ENCODE measurements at regions not wholly inside any gene's neighbourhood (a gene's known extent, or its start where the extent isn't known, plus 50 kb on each side); places are given as distances from the start of the nearest gene placed in this dataset.

DNA sequence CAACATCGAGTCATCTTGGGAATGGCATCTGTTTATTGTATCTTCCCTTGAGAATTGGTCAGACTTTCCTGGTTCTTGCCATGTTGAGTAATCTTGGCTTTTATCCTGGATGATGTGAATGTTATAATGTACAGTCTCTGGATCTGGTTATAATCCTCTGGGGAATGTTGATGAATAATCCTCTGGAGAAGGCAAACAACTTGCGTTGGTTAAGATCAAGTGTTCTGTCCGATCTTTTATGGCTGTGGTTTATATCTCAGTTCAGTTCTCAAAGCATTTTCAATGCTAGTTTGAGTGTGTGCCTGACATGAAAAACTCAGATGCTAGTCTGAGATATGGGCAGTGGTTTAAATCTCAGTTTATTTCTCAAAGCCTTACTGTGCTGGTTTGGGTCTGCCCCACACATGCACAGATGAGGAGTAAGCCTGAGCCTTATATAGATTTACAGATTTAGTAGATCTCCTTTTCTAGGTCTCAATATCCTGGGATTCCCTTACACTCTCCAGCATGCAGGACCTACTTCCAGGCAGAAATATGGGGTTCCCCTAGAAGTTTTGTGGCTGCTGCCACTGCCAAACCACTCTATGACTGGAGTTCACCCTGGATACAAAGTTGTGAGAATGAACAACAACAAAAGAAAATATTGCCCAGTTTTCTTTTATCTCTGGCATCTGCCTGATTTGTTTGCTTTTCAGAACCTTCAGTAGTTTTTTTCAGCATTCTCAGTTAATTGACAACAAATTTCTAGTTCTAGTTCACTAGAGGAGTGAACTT is 191.8 kb upstream of the MAN1A1 start:
- DNase-seq, result peak; percentile 21

GRCh38 chr6:119540417-119540816 is 190.9 kb upstream of the MAN1A1 start:
- no peak for DNase-seq

GRCh38 chr6:119539066-119539746 is 189.6 kb upstream of the MAN1A1 start:
- no peak for DNase-seq

- no peak for DNase-seq
Measured at GRCh38 chr6:119536666-119537065, 187.1 kb upstream of the MAN1A1 start.

DNA sequence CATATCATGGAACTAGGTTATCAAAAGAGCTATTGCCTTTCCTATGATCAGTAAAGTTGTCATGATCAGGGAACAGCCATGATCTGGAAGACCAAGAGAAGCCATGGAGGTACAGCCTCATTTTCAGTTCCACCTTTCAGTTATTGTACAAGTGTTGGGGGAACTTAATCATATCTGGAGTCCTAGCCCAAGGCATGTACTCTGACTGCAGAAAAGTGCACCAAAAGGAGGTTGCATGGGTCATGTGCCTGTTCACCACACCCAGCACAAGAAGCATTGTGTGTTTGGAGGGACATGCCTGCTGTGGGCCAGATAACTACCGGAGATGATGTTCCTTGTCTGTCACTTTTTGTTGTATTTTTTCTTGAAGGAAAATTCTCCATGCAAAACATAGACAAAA is 185.8 kb upstream of the MAN1A1 start:
- no peak for DNase-seq

DNA sequence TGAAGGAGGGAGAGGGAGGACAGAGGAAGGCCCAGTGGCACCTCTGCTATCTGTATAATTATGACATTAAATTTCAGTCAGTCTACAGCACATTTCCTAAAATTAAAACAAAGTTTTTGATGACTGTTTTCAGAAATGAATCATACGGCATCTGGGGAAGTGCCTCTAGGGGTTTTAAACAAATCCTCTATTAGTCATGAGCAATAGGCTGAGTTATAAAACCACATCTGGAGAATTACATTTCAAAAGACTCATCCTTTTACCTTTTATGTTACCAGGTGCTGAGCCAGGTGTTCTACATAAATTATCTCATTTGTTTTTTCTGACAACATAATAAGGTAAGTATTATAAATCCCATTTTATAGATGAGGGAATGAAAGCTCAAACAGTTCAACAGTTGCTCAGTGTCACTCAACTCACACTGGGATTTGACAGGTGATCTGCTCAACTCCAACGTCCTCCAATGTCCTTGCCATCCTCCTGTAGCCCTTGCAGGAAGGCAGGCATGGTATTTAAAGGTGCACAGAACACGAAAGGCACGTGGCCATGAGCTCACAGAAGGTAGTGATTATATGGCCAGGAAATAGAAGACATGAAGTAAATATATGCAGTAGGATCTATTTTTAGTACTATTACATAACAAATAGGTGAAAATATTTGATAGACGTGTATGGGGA is 184.2 kb upstream of the MAN1A1 start:
- no peak for DNase-seq

- DNase-seq, result no peak
Measured at GRCh38 chr6:119527231-119527578, 177.6 kb upstream of the MAN1A1 start.

GRCh38 chr6:119526561-119527230 is 177.1 kb upstream of the MAN1A1 start:
- no peak for DNase-seq

DNA sequence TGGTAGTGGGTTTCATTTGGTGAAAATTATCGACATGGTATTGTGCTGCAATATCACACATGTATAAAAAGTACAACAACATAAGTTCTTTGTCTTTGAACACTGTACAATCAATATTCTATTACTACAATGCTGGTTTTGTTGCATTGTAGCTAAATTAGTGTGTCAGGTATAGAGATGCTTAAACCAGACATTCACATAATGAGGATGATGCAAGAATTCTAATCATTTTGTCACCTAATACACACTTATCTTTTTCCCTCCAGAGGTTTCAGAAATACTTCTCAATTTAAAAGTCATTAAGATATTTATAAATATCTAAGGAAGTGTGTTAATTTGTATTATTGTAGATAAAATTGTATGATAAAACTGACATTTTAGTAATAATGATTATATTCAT is 174.8 kb upstream of the MAN1A1 start:
- no peak for DNase-seq

DNA sequence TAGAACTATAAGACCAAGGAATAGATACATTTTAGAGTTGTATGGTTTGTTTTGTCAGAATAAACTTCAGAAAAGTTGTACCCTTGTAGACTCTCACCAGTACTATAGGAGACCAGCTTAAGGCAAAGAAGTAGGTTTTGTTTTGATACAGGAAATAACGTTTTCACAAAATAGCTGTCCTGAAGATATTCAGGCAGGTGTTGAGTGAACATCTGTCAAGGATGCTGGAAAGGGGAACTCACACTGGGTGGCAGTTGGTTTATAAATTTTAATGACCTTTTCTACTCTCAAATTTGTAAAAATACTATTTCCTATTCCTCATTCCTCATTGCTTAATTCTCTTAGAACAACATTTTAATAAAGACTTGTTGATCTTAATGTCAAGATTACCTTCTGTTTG is 174.0 kb upstream of the MAN1A1 start:
- no peak for DNase-seq

GRCh38 chr6:119521251-119521650 is 171.7 kb upstream of the MAN1A1 start:
- no peak for DNase-seq

DNA sequence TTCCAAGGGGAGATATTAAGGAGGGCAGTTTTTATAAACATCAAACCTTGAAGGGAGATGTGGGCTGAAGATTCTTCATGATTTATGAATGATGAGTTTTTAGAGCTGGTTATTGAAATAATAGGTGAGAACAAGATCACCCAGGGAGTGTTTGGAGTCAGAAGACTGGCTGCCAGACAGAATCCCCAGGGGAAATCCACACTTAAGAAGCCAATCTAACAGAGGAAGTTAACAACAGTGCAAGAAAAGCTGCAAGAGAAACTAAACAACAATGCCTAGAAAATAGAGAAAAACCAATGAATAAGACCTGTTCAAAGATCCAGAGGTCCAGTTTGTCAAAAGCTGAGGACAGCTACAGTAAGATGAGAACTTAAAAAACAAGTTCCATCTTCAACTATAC is 167.9 kb upstream of the MAN1A1 start:
- no peak for DNase-seq

- no peak for DNase-seq
Measured at GRCh38 chr6:119514345-119514744, 164.8 kb upstream of the MAN1A1 start.

DNA sequence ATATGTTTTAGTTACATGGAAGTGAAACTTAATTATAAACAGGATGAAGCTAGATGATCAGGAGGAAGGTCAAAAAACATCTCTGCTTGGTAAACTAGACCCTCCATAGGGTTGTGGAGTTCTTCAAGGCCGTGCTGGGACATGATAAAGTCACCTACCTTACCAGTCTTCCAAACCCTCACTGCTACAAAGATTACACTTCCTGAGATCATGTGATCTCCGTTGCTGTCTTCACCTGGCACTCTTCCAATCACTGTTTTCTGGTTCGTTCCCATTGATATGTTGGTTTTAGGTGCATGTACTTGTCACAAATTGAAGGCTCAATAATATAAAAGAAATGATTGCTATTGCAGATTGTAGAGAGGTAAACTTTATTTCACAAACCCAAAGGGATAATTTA is 161.5 kb upstream of the MAN1A1 start:
- no peak for DNase-seq

DNA sequence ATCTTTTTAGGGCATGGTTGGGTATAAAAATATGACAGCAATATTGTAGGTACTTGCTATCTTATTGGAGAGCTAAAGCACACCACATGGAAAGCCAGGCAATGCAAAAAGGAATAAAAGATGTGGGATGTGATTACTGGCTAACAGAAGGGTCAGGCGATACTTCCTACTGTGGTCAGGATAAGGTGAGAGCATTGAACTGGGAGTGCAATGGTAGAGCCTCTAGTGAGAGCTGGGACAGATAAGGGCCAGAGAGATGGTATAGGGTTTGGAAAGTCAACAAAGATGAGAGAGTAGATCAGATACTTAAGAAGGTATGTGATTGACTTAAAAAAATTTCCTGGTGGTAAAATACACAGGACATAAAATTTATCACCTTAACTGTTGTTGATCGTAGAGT is 160.7 kb upstream of the MAN1A1 start:
- no peak for DNase-seq

DNA sequence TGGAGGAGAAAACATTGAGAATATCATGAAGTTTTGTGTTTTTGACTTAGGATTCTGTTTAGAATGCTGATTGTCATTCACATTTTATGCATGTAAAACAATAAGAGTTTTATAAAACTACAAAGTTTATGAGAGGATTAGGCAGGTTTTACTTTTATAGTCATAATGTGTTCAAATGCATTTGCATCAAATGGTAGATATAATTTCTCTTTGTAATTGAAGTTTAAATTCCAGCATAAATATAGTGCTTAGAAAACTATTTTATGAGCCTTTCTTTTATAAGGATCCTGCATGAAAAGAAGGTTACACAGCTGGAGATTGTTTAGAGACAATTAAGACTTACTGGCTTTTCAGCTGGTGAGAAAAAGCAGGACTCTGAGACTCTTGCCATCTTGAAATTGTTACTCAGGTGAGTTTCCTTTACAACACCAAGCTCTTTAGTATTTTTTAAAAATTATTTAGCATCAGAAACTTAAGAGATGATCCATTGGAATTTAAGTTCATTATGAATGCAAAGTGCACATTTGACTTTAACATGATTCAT is 157.1 kb upstream of the MAN1A1 start:
- no peak for DNase-seq

GRCh38 chr6:119501798-119502483 is 152.4 kb upstream of the MAN1A1 start:
- no peak for DNase-seq

DNA sequence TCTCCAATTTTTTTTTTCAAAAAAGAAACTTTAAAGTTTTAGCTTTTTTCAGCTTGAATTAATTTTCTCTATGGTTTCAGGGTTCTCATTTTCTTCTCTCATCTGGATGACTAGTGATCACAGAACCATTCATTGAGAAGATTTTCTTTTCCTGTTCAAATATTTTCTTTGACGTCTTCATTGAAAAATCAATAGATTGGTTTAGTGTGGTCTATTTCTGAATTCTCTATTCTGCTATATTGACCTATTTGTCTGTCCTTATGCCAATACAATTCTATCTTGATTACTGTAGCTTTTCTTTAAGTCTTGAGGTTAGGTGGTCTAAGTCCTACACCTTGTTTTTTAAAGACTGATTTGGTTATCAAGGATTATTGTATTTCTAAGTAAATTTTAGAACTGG is 150.2 kb upstream of the MAN1A1 start:
- DNase-seq, result no peak

- no peak for DNase-seq
Measured at GRCh38 chr6:119497988-119498727, 148.6 kb upstream of the MAN1A1 start.

- no peak for DNase-seq
Measured at GRCh38 chr6:119495230-119495683, 145.7 kb upstream of the MAN1A1 start.

GRCh38 chr6:119493980-119494379 is 144.4 kb upstream of the MAN1A1 start:
- no peak for DNase-seq
